ENCODE measurements at regions not wholly inside any gene's neighbourhood (a gene's known extent, or its start where the extent isn't known, plus 50 kb on each side); places are given as distances from the start of the nearest gene placed in this dataset.

- H3K4me3 ChIP-seq (replicated peaks in 1 of 3; ENCODE audit: insufficient read depth in 1 of 3, low read depth in 2 of 3, low read length in 3 of 3): no peak overlapping the region
- no peak overlapping the region for H3K4me2 ChIP-seq (ENCODE audit: low read depth, low read length)
- H3K27me3 ChIP-seq (ENCODE audit: control insufficient read depth in 1 of 2, insufficient read depth in 2 of 2, low read length in 2 of 2): peaks cover 1 to 2% of the 10 kb centered on the region in 2 experiments; a peak in 1 of 5 replicates
- DNase-seq (ENCODE audit: low spot score) (no peak), ATAC-seq (no peak), FAIRE-seq (no peak)
- no peak overlapping the region for H3K27ac ChIP-seq (ENCODE audit: extremely low read length, insufficient read depth, low read length)
- 0% methylated on average over 1 of the region's 1 CpG for WGBS (ENCODE audit: low lambda C conversion rate)
- no peaks in the 10 kb centered on the region for H3K36me3 ChIP-seq (replicated peaks in 1 of 2; ENCODE audit: control insufficient read depth in 1 of 2, insufficient read depth in 2 of 2, low read length in 2 of 2)
- H3K4me1 ChIP-seq (ENCODE audit: insufficient read depth, low read length): no peaks in the 10 kb centered on the region
- H4K20me1 ChIP-seq (ENCODE audit: insufficient read depth, low read length): no peaks in the 10 kb centered on the region
- in situ Hi-C loops (cut with HindIII; ENCODE audit: extremely low pct_ligation_motif_present, low pct_unique_long_range_greater_than_20kb): no loop called here
- H3K9me3 ChIP-seq (ENCODE audit: low read length): no peaks in the 10 kb centered on the region
- no peak for TF ChIP-seq NR0B2 (CRISPR knock-in tag; IDR thresholded peaks at IDR 0.05)
- TF ChIP-seq IKZF4 (CRISPR knock-in tag; IDR thresholded peaks at IDR 0.05; ENCODE audit: borderline replicate concordance, low read depth, not compliant biosample characterization): no peak
- TF ChIP-seq MAFK (conservative IDR thresholded peaks at IDR 0.05 in 1 of 2, IDR thresholded peaks at IDR 0.05 in 1 of 2; ENCODE audit: low read length in 2 of 2): no peak
- TF ChIP-seq BATF2 (CRISPR knock-in tag; IDR thresholded peaks at IDR 0.05): no peak
- no peak for TF ChIP-seq MBNL3 (CRISPR knock-in tag; conservative IDR thresholded peaks at IDR 0.05)
- TF ChIP-seq RFXAP (CRISPR knock-in tag; IDR thresholded peaks at IDR 0.05; ENCODE audit: borderline replicate concordance): no peak
- intact Hi-C loops (cut with micrococcal nuclease; ENCODE audit: unreplicated experiment): no loop called here
- no peaks in the 10 kb centered on the region for H3K79me2 ChIP-seq (ENCODE audit: insufficient read depth, low read length)
- no peak overlapping the region for H3K9ac ChIP-seq (ENCODE audit: insufficient read depth, low read depth, low read length)
- ChIA-PET CTCF (ENCODE audit: low intra/inter-chr PET ratio, low total read pairs) (no interaction called here), POLR2A (no interaction called here)
- no peak overlapping the region for H2AFZ ChIP-seq (ENCODE audit: low read length)
- no TSS peak for BruUV-seq (replicated peaks)
These were observed 70.0 kb upstream of the ACP3 start for GRCh38 chr3:132247211-132247610.

- ATAC-seq (no peak), DNase-seq (ENCODE audit: low spot score) (no peak), FAIRE-seq (no peak)
- Histone ChIP-seq H3K9me3 (ENCODE audit: low read length) (no peaks in the 10 kb centered on the region), H3K79me2 (ENCODE audit: insufficient read depth, low read length) (no peaks in the 10 kb centered on the region), H3K27ac (ENCODE audit: extremely low read length, insufficient read depth, low read length) (no peak overlapping the region), H3K4me2 (ENCODE audit: low read depth, low read length) (no peak overlapping the region), H3K9ac (ENCODE audit: insufficient read depth, low read depth, low read length) (no peak overlapping the region), H3K4me3 (replicated peaks in 1 of 3; ENCODE audit: insufficient read depth in 1 of 3, low read depth in 2 of 3, low read length in 3 of 3) (no peak overlapping the region), H4K20me1 (ENCODE audit: insufficient read depth, low read length) (no peaks in the 10 kb centered on the region), H3K36me3 (replicated peaks in 1 of 2; ENCODE audit: control insufficient read depth in 1 of 2, insufficient read depth in 2 of 2, low read length in 2 of 2) (no peaks in the 10 kb centered on the region), H2AFZ (ENCODE audit: low read length) (no peak overlapping the region), H3K4me1 (ENCODE audit: insufficient read depth, low read length) (no peaks in the 10 kb centered on the region), H3K27me3 (ENCODE audit: control insufficient read depth in 1 of 2, insufficient read depth in 2 of 2, low read length in 2 of 2) (peaks cover 0 to 2% of the 10 kb centered on the region in 2 experiments; a peak in 1 of 5 replicates)
- ChIA-PET POLR2A (no interaction called here), CTCF (ENCODE audit: low intra/inter-chr PET ratio, low total read pairs) (no interaction called here)
- 0% methylated on average over 1 of the region's 1 CpG for WGBS (ENCODE audit: low lambda C conversion rate)
- no peak for TF ChIP-seq NFE2L2 (IDR thresholded peaks at IDR 0.05; ENCODE audit: low read length)
- TF ChIP-seq ZNF644 (CRISPR knock-in tag; IDR thresholded peaks at IDR 0.05; ENCODE audit: low read depth): no peak
- TF ChIP-seq ZNF136 (CRISPR knock-in tag; IDR thresholded peaks at IDR 0.05; ENCODE audit: low read depth): no peak
- intact Hi-C loops (cut with micrococcal nuclease; ENCODE audit: unreplicated experiment) (no loop called here), in situ Hi-C loops (cut with HindIII; ENCODE audit: extremely low pct_ligation_motif_present, low pct_unique_long_range_greater_than_20kb) (no loop called here)
- no TSS peak for BruUV-seq (replicated peaks)
These were observed 68.7 kb upstream of the ACP3 start for GRCh38 chr3:132248490-132248889.

All from HepG2 (cell line).